ENCODE measurements at regions not wholly inside any gene's neighbourhood (a gene's known extent, or its start where the extent isn't known, plus 50 kb on each side); places are given as distances from the start of the nearest gene placed in this dataset.

- Histone ChIP-seq H3K9me2 (ENCODE audit: insufficient read depth) (no peaks in the 10 kb centered on the region), H4K20me1 (replicated peaks; ENCODE audit: insufficient read depth) (no peaks in the 10 kb centered on the region), H3F3A (replicated peaks; ENCODE audit: low read depth) (no peaks in the 10 kb centered on the region), H3K36me3 (ENCODE audit: insufficient read depth) (no peaks in the 10 kb centered on the region), H3K4me1 (ENCODE audit: insufficient read depth) (no peaks in the 10 kb centered on the region), H3K27me3 (ENCODE audit: insufficient read depth) (no peaks in the 10 kb centered on the region), H2AFZ (no peak overlapping the region), H3K27ac (ENCODE audit: low read depth) (no peak overlapping the region), H3K4me2 (no peak overlapping the region), H3K79me2 (replicated peaks; ENCODE audit: insufficient read depth) (no peaks in the 10 kb centered on the region), H3K4me3 (no peak overlapping the region)
- DNase-seq (ENCODE audit: low spot score) = no peak
- Mint-ChIP-seq H3K36me3 (ENCODE audit: low read depth) (no peaks in the 10 kb centered on the region), H3K4me3 (no peak overlapping the region), H3K27me3 (ENCODE audit: insufficient read depth, low read depth, poor library complexity) (peaks cover 2% of the 10 kb centered on the region), H3K9me3 (no peaks in the 10 kb centered on the region), H3K4me1 (peaks cover 12% of the 10 kb centered on the region), H3K27ac (no peak overlapping the region)
- TF ChIP-seq CREB1 (CRISPR knock-in tag; IDR thresholded peaks at IDR 0.05; ENCODE audit: low read depth) = no peak
- TF ChIP-seq ZNF114 (CRISPR knock-in tag; IDR thresholded peaks at IDR 0.05) = no peak
- no peak for TF ChIP-seq JUNB (IDR thresholded peaks at IDR 0.05; ENCODE audit: unreplicated experiment)
- TF ChIP-seq EZH2 (IDR thresholded peaks at IDR 0.05; ENCODE audit: low read depth, unreplicated experiment) = no peak
- TF ChIP-seq CTCF (conservative IDR thresholded peaks at IDR 0.05; ENCODE audit: low read depth in 2 of 2) = no peak
- TF ChIP-seq, protein P1, sequence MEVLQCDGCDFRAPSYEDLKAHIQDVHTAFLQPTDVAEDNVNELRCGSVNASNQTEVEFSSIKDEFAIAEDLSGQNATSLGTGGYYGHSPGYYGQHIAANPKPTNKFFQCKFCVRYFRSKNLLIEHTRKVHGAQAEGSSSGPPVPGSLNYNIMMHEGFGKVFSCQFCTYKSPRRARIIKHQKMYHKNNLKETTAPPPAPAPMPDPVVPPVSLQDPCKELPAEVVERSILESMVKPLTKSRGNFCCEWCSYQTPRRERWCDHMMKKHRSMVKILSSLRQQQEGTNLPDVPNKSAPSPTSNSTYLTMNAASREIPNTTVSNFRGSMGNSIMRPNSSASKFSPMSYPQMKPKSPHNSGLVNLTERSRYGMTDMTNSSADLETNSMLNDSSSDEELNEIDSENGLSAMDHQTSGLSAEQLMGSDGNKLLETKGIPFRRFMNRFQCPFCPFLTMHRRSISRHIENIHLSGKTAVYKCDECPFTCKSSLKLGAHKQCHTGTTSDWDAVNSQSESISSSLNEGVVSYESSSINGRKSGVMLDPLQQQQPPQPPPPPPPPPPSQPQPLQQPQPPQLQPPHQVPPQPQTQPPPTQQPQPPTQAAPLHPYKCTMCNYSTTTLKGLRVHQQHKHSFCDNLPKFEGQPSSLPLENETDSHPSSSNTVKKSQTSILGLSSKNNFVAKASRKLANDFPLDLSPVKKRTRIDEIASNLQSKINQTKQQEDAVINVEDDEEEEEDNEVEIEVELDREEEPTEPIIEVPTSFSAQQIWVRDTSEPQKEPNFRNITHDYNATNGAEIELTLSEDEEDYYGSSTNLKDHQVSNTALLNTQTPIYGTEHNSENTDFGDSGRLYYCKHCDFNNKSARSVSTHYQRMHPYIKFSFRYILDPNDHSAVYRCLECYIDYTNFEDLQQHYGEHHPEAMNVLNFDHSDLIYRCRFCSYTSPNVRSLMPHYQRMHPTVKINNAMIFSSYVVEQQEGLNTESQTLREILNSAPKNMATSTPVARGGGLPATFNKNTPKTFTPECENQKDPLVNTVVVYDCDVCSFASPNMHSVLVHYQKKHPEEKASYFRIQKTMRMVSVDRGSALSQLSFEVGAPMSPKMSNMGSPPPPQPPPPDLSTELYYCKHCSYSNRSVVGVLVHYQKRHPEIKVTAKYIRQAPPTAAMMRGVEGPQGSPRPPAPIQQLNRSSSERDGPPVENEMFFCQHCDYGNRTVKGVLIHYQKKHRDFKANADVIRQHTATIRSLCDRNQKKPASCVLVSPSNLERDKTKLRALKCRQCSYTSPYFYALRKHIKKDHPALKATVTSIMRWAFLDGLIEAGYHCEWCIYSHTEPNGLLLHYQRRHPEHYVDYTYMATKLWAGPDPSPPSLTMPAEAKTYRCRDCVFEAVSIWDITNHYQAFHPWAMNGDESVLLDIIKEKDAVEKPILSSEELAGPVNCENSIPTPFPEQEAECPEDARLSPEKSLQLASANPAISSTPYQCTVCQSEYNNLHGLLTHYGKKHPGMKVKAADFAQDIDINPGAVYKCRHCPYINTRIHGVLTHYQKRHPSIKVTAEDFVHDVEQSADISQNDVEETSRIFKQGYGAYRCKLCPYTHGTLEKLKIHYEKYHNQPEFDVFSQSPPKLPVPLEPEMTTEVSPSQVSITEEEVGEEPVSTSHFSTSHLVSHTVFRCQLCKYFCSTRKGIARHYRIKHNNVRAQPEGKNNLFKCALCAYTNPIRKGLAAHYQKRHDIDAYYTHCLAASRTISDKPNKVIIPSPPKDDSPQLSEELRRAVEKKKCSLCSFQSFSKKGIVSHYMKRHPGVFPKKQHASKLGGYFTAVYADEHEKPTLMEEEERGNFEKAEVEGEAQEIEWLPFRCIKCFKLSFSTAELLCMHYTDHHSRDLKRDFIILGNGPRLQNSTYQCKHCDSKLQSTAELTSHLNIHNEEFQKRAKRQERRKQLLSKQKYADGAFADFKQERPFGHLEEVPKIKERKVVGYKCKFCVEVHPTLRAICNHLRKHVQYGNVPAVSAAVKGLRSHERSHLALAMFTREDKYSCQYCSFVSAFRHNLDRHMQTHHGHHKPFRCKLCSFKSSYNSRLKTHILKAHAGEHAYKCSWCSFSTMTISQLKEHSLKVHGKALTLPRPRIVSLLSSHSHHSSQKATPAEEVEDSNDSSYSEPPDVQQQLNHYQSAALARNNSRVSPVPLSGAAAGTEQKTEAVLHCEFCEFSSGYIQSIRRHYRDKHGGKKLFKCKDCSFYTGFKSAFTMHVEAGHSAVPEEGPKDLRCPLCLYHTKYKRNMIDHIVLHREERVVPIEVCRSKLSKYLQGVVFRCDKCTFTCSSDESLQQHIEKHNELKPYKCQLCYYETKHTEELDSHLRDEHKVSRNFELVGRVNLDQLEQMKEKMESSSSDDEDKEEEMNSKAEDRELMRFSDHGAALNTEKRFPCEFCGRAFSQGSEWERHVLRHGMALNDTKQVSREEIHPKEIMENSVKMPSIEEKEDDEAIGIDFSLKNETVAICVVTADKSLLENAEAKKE (CRISPR knock-in tag; IDR thresholded peaks at IDR 0.05) = no peak
- ATAC-seq = no peak
Observed at GRCh38 chr11:128046213-128046612, 541.1 kb downstream of the ETS1 start.

Data from GM23338 (cell line).